EH (cell line): ENCODE measurements at regions not wholly inside any gene's neighbourhood (a gene's known extent, or its start where the extent isn't known, plus 50 kb on each side); places are given as distances from the start of the nearest gene placed in this dataset.

Experiments used
- DNase-seq: peaks from one replicate; pipeline ENCODE4 v3.0.0-alpha.2; 2015; ENCODE audit warnings: low read depth

DNA sequence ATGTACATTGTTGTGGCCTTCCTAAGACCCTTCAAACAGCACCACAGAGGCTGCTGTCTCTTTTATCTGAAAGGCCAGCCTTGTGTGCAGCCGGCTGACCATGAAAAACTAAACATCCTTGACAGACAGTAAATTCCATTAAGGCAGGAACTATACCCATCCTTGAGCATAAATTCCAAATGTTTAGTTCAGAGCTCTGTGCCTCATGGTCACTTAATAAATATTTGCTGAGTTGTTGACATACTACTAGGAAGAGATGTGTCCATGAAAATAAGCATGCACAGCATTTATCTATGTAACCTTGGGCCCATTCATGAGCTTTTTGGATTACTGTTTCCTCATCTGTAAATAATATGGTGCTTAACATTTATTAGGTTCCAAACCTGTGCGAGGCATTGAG lies 424.8 kb downstream of the HRH4 start:
- DNase-seq, result no peak

DNA sequence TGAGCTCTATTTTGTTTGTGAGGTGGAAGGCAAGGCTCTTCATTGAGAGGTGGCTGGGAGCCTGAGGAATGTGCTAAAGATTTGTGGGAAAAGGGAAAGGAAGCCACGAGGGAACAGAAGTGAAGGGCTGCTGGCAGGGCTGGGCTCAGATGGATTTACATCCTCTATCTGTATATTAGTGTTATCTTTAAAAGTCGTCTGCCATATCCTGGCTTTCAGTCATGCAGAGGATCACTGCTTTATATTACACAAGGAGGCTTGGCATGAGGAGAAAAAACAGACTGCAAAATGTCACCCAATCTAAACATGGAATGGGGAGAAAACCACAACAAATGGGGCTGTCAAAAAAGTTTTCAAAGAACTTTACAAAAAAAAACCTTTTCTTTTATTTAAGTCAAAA lies 434.4 kb downstream of the HRH4 start:
- DNase-seq, result no peak

GRCh38 chr18:24897461-24897860 lies 437.0 kb downstream of the HRH4 start:
- no peak for DNase-seq

DNA sequence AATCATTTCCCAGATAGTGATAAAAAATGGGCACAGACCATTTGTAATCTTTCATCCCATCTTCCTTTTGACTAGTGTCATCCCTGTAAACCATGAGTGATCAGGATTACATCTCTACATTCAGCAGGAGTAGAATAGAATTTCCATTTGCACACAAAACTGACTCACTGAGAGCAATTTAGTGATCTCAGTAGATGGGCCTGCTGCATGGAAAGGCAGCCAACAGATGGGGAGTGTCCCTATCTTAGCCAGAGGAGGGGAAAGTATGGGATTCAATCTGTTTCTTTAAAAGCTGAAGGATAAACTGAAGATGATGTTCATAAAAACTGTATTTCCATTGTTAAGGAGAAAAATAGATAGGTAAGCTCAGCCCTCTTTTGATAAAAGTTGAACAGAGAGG lies 441.7 kb downstream of the ZNF521 start:
- no peak for DNase-seq

GRCh38 chr18:24913507-24914170 lies 438.3 kb downstream of the ZNF521 start:
- peak; percentile 26 for DNase-seq

- DNase-seq, result no peak
These were observed 437.8 kb downstream of the ZNF521 start for GRCh38 chr18:24914171-24914525.

DNA sequence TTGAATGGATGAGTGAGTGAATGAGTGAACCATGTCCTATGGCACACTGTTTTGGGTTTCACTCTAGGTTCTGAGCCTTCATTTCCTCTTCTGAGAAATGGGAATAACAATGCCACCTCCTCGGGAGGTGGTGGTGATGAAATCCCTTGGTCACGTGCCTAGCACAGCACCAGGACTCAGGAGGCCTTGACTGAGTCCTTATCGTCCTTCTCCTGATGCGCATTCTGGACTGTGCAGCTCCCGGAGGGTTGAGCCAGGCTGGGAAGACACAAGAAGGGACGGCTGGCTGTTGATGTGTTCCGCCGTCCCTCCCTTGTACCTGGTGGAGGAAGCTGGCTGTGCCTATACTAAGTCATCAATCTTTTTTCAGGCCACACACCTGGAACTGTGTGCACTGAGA lies 437.3 kb downstream of the ZNF521 start:
- DNase-seq, result no peak

DNA sequence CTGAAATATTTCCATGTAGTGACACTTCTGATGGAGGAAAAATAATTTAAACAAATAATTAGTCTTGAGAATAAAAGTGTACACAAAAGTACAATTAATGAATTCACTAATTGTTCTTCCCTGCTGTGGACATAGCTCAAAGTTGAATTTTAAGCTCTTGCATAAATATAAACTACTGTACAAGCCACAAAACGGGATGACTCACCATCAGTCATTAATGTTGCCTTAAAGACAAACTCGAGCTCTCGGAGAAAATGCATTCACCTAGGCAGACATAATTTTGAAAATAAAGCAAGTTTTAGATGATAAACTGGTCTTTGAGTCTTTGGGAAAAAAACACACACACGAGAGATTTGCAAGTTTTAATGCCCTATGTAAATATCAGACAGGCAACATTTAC lies 436.4 kb downstream of the ZNF521 start:
- peak; percentile 38 for DNase-seq

DNA sequence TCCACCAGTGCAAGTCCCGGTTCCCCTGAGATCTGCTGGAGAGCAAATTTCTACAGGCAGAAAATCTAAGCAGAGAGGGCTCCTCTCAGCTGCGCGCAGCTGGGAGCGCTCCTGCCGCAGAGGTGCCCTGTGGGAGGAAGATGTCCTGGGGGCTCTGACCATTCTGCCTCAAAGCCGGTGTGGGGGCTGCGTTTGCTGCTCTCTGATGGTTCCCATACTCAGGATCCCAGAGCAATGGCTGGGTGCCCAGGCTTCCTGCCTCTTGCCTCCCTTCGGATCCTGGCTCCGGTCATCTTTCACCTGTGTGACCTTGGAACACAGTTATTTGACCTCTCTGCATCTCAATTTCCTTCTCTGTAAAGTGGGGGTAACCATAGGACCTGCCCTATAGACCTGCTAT lies 434.2 kb downstream of the ZNF521 start:
- DNase-seq, result no peak

GRCh38 chr18:24918257-24918656 lies 433.7 kb downstream of the ZNF521 start:
- DNase-seq, result no peak

GRCh38 chr18:24919181-24919797 lies 432.7 kb downstream of the ZNF521 start:
- no peak for DNase-seq

- no peak for DNase-seq
These were observed 429.5 kb downstream of the ZNF521 start for GRCh38 chr18:24922491-24922890.

GRCh38 chr18:24923138-24923537 lies 428.8 kb downstream of the ZNF521 start:
- DNase-seq, result no peak

DNA sequence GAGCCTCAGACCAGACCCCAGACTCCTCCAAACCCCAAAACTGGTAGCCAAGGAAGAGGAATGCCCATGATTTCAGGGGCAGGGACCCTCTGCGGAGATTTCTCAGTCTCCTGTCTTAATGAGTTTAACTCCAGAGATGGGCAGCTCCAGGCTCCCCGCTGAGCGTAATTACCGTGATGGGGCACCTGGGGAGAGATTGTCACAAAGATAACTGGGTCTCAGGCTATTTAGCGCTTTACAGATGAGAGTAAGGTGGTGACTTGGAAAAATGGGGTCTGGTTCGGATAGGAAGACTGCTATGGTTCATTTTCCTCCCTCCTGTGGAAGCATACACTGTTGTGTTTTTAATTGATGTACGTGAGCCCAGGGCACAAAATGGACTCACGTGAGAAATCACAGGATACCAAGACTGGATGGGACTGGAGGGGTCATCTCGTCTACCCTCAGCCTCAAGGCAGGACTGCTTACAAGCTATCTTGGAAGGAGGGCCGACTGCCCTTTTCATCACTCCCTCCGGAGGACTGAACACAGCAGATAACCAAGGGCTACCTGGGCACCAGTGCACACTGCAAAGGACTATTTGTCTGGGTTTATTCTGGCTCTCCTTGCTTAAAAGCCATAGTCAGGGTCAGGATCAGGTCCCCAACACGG lies 427.8 kb downstream of the ZNF521 start:
- DNase-seq, result no peak

- DNase-seq, result no peak
These were observed 425.3 kb downstream of the ZNF521 start for GRCh38 chr18:24926649-24927048.

DNA sequence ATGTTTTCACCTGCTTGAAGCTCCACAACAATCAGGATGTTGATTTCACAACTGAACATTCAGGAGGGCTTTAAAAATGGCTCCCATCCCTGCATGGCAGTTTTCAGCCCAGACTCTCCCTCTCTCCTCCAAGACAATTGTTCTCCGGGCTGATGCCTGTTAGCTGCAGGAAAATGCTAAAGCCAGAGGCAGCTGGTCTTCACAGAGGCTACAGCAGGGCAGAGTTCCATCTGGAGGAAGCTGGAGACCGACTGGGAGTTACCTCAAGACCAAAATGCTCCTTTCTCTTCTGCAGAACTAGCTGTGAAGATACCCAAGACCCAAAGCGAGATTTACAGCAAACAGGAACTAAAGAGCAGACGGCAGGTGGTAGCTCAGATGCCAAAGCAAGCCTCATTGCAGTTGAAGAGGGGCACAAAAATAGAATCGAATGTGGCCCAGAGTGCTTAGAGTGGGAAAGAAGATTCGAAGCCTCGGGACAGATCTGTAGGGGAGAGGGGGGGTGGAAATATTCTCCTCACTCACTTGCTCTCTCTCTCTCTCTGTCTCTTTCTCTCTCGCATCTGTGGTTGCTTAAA lies 423.6 kb downstream of the ZNF521 start:
- DNase-seq, result no peak

DNA sequence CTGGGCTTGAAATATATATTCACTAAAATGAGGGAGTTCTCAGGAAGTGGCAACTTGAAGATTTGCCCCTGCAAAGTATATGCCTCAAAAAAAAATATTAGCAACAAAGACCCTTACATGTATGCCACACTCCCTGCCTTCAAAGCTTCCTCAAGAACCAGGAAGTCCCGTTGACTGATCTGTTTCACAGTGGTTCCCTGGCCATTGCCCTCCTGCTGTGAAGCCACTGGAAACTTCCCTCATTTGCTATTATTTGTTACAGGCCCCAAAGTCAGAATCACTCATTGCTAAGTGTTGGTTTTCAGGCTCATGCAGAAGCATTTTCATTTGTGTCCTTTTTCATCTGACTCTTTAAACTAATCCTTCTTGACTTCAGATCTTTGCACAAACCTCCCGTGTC lies 421.5 kb downstream of the ZNF521 start:
- DNase-seq, result no peak

- DNase-seq, result no peak
These were observed 421.0 kb downstream of the ZNF521 start for GRCh38 chr18:24930971-24931370.

- no peak for DNase-seq
These were observed 418.6 kb downstream of the ZNF521 start for GRCh38 chr18:24933345-24933744.

DNA sequence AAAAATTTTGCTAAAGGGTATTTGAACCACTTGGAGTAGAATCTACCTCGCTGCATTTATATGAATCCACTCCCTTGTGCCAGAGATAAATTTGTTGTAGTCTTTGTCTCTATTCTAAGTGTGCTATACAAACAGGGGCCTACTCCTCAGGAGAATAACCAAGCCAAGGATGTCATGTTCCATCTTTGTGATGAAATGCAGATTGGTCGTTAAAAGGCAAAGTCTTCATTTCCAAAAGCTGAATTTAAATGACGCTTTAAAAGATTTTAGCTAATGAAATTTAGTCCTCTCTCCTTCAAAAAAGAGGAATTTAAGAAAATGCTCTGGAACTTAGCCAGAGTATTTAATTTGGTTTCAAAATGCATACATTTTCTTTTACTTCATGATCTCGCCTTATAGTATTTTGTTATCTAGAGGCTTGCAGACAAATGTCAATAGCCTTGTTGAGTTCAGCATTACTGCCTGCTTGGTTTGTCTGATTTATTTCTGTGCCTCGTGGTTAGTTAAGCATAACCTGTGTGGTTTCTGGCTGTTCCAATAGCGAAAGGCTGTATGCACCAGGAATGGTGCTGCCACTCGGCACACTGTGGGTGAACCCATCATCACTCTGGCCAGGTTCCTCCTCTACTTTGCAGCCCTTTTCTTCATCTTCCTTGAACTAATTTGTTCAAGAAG lies 417.6 kb downstream of the ZNF521 start:
- DNase-seq, result no peak

GRCh38 chr18:24935008-24935407 lies 417.0 kb downstream of the ZNF521 start:
- no peak for DNase-seq

DNA sequence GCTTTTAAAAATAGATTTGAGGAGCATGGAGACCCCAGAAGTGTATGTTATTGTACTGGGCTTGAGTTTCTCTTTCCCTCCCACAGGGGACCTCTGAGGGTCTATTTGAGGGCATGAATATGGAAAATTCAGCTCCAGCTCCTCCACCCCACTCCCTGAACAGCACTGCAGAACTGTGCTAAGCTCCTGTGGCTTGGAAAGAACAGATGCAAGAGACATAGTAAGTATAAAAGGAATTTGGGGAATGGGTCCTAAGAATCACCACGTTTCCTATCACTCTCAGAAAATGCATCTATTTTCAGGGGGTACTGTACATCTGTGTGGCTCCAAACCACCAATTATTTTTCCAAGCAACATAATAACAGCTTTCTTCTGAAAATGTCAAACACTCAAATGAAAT lies 416.1 kb downstream of the ZNF521 start:
- no peak for DNase-seq

- no peak for DNase-seq
These were observed 415.3 kb downstream of the ZNF521 start for GRCh38 chr18:24936691-24937090.
